ENCODE measurements at regions not wholly inside any gene's neighbourhood (a gene's known extent, or its start where the extent isn't known, plus 50 kb on each side); places are given as distances from the start of the nearest gene placed in this dataset.

DNA sequence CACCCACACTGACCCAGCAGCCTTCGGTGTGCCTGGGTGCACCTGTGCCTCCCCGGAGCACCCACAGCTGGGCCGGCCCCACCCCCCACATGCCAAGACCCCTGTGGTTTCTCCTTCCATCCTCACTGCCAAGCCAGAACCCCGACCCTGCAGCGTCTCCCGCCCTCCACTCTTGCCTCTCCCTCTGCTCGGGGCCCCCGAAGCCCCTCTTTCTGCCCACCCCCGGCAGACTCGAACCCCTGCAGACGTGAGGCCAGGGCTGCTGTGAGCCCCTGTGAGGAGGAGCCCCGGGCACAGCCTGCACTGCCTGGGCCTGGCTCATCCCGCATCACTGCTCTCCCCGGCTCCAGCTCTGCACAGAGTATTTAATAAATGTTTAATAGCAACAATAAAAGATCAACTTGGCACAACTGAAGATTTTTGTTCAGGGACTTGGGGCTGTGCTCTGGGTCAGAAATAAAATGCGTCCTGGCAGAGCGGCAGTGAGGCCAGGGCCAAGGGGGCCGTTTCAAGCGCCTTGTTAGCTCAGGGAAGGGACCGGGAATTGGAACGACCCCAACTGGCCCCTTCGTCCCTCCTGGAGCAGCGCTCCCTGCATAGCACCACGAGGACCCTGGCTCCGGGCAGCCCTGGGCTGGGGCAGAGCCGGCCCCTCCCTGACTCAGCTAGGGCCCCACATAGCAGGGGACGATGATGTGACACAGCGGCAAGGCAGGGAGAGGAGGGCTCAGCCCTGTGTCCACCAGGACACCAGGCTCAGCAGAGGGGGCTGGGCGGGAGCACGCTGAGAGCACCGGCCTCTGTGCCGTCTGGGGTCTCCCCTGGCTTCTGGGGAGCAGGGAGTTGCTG, 520.8 kb downstream of the BRD1 start:
- DNase-seq = no peak

DNA sequence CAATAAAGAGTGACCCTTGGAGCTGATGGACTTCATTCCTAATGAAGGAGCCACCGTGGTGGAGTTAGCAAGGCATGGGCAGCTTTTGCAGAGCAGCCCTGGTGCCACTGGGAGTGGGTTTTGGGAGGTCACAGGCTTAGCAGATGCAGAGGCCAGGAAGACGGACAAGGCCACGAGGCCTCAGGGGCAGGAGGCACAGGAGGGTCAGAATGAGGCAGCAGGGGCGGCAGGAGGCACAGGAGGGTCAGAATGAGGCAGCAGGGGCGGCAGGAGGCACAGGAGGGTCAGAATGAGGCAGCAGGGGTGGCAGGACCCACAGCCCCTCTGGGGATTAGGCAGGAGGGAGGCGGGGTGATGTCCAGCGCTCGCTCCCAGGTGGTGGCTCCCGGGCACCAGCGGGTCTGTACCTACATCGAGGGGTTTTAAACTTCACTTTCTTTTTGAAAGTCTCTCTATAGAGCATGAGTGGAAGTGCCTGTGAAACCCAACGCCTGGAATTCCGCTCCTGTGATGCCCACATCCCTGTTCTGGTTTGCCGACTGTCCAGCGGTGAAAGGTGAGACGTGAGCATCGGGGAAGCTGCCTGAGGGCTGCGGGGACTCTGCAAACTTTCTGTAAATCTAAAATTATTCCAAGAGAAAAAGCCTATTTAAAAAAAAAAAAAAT, 521.6 kb downstream of the BRD1 start:
- DNase-seq = no peak

DNA sequence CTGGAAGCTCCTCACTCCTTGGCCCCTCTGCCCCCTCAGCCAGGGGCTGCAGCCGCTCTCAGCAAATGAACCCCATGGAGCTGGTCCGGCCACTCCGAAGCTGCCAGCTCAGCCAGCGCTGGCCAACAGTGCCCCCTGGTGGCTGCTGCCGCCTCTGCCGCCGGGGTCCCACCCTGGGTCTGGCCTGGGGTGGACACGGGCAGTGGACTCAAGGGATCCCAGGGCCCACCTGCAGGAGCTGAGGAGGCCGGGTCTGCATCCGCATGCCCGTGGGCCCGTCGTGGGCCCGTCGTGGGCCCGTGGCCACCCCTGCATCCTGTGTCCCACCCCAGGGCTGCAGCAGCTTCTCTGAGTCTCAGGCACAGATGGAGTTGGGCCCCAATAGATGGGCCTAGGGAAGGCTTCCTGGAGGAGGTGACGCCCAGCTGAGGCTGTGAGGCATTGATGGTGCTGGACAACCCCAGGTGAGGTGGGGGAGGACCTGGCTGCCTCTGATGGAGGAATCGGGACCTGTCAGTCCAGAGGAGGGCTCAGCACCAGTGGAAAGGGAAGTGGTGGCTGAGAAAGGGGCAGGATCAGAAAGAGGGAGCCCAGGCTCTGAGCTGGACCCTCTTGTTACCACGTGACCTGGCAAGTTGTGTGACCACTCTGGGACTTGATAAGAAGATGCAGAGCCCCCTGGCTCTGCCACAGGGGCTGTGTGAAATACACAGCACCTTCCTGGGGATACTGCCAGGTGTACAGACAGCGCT, 522.3 kb downstream of the BRD1 start:
- DNase-seq = peak; percentile 74

DNA sequence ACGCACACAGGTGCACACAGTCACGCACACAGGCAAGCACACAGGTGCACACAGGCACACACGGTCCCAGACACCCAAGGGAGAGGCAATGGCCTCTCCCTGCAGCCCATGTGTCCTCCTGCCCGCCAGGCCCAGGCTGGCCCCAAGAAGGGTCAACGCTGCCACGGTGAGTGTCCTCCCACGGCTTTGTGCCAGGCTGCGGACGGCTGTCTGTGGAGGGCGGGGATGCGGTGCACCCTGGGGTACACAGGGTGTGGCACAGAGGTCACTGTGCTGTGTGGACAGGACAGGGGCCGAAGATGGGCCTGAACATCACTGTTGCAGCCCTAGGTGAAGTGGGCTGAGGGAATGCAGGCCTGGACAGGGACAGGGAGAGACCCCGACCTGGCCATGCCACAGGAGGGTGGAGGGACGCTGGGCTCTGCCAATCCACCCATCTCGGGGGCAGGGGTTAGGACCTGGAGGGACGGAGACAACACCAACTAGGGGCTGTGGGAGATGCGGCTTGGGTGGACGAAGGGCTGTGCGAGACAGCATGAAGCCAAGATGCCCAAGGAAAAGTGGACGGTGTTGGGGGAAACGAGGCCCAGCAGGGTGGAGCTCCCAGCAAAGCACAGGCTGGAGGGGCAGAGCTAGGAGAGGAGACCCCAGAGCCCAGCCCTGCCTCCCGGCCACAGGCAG, 523.8 kb downstream of the BRD1 start:
- no peak for DNase-seq

DNA sequence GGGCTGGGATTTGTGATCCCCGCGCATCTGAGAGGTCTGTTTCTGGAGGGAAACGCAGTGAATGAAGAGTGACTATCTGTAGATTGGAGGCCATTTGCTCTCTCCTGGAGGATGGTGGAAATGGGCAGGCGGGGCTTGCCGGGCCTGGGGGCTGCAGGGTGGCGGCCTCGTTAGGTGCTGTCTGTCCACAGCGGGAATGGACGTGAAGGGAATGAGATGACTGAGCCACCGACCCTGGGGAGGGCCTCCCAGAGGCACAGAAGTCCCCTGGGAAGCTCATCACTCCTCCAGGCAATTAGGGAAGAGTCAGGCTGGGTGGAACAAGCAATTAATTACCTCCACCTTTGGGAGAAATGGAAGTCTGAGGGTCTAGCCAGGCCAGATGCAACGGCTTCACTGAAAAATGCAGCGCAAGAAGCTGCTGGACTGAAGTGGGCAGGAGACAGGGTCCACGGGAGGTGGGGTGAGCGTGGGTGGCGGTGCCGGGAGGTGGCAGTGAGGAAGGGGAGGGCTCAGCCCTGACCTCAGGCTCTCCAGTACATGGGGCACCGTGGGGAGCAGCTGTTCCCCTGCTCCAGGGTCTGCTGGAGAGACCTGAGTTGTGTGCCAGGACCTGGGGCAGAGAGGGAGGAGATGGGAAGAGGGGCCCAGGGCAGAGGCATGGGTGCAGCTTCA, 524.5 kb downstream of the BRD1 start:
- no peak for DNase-seq

DNA sequence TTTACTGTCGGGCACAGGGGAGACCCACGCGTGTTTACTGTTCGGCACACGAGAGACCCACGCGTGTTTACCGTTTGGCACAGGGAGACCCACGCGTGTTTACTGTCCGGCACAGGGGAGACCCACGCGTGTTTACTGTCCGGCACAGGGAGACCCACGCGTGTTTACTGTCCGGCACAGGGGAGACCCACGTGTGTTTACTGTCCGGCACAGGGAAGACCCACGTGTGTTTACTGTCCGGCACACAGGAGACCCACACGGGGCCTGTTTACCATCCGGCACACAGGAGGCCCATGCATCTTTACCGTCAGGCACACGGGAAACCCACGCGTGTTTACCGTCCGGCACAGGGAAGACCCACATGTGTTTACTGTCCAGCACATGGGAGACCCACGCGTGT, 525.1 kb downstream of the BRD1 start:
- DNase-seq = no peak

DNA sequence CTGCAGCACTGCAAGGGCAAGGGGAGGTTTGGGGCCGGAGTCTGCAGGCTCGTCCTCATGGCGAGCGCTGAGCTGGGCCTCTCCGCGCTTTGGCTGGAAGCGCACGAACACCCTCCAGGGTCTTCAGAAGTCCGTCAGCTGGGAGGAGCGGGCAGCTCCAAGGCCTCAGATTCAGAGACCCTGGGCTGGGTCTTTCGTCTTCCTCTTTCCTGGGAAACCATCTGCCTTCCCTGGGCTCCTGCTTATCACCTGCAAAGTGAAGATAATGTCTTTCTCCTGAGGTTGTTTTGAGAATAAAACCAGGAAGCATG, 525.6 kb downstream of the BRD1 start:
- no peak for DNase-seq

DNA sequence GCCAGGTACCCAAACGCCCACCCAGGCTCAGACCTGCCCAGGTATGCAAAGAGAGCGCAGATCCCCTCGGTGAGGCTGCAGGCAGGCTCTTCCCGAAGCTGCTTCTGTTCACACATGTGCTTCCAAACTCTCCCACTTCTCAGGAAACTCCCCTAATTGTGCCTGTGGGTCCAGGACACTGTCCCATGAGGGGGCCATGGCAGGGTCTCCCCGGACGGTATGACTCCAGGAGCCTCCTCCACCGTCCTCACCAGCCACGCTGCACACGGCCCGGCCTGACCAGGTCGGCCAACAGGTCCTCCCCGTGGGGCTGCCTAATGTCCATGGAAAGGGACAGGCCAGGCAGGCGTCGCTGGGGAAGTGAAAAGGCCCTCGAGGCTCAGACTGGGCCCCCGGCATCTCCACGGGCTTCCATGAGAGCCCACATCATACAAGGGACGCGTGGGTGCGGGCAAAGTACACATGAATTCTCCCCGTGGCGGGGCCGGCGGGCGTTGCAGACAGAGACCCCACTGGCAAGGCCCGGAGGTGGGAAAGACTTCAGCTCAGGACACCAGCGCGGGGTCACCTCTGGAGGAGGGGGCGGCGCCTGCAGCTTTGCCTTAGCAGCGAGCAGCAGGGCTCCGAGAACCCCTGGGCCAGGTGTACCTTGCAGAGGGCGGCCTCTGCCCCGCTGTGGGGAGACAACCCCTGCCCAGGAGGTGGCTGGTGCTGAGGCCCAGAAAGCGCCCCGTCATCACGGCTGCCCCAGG, 526.1 kb downstream of the BRD1 start:
- no peak for DNase-seq

DNA sequence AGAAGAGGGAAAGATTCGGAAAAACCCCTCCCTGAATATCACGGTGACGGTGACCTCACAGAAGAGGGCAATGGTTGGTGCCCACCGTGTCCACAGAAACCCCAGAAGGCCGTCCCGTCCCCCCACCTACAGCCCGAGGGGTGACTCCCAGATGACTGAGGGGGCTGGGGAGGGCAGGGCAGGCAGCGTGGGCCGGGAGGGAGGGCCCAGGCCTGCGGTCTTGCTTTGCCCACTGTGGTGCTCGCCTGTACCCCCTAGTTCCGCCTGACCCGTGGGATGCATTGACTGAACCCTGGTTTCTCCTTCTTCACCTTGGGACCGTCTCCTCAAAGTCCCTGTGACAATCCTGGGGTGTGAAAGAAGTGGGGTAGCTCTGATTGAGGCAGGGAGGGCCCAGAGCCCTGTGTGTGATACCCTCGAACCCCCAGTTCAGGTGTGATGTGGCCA, 526.7 kb downstream of the BRD1 start:
- DNase-seq = no peak

DNA sequence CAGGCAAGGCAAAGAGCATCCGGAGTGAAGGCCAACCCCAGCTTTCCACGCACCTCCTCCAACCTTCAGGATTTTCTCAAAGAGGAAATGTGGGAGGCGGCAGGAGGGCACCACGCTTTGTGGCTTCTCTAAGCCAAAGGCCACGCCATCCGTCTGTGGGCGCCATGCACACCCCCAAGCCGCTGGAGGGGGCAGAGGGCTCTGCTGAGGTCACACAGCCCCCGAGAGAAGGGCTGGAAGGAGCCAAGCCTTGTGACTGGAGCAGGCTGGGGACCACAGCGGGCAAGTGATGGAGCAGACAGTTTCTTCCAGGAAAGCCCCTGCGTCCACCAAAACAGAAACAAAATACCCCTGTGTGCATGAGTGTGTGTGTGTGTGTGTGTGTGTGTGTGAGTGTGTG, 527.4 kb downstream of the BRD1 start:
- no peak for DNase-seq

DNA sequence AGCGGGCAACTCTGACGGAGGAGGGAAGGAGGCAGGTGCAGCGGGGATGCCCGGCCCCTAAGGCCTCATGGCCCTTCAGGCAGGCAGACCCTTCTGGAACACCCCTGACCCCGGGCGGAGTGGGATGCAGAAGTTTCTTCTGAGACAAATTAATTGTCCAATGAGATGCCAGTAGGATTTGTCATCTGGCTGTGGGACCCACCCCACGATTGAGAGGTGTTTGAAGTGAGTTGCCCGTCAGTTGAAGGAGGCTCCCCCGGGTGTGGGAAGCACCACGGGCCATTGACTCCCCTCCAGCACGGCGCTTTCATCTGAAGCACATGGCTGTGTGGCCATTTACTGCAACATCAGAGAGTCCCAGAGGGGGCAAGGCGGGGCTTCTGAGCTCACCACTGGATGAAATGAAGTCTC, 527.8 kb downstream of the BRD1 start:
- no peak for DNase-seq

DNA sequence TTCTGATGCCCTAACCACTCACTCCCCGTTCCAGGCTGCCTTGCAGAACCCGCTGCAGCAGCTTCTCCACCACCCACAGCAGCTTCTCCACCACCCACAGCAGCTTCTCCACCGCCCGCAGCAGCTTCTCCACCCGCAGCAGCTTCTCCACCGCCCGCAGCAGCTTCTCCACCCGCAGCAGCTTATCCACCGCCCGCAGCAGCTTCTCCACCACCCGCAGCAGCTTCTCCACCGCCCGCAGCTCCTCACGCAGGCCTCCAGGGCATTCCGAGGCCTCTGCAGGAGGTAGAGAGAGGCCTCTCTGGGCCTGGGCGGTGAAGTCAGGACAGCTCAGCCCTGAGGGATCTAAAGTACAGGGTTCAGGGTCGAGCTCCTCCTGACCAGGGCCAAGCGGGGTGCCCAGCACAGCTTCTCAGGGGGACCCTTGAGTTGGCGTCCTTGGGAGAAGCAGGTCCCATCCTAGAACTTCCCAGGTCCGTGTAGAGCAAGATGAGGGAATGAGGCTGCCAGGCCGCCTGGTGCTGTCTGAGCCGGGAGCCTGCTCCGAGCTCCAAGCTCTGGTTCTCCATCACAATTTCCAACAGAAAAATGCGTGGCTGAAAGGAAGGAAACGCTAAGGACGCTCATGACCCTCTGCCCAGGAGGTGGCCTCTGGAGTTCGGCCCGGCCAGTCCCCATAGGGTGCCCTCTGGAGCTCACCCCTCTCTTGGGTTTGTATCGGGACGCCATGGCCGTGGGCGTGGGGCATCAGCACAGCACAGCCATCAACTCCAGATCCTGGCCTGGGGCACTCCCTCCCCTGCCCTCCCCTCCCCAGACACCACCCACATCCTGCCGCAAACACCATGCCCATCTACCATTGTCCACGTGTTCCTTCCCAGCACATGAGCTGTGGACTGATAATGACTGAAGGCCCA, 528.6 kb downstream of the BRD1 start:
- no peak for DNase-seq

DNA sequence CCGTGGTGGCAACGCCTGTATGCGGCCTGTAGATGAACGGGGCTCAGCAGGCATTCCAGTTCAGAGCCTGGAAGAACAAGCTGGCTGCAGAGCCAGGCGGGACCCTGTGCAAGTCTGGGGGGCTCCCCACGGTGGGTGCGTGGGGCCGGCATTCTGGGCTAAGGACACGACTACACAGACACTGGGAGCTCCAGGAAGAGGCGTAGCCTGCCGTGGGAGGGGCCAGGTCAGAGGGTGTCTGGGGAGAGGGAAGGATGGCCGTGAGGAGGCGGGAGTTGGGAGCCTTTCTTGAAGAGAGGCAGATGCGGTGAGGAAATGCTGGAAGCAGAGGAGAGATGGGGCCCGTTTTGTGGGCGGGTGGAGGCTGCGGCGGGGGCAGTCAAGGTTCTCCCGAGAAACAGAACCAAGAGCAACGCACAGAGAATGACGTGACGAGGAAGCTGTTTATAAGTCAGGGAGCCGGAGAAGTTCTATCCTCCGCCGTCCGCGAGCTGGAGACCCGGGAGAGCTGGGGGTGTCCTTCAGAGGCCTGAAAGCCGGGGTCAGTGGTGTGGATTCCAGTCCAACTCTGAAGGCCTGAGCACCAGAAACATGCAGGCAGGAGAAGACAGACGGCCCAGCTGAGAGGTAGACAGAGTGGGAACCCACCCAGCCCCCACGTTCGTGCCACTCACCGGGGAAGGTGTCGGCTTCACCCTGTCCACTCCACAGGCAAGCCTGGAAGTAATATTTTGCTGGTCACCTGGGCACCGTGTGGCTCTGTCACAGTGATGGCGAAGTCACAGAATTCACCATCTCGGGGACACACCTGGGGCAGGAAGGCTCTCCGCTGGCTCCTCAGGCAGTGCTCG, 529.6 kb downstream of the BRD1 start:
- no peak for DNase-seq

DNA sequence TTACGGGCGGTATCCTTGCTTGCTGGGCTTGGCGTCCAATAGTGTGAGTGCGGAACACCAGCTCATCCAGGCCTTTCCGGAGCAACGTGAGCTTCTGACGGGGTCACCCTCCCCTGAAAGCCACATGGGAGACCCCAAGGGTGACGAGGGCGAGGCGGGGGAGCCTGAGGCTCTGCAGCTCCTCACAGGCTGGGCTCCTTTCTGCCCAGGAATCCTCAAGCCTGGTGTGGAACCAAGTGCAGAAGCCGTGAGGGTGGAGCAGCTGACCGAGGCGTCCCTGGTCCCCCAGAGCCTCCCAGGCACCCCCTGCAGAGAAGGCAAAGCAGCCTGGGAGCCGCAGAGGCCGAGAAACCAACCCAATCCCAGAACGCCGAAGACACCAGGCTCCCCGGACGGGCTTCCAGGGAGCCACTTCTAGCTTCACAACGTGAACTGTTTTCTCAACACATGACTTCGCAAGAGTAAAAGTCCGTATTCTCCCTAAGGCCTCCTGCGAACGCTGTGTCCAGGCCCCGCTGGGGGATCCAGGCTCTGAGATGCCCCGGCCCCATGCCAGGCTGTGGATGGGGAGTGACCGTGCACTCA, 530.3 kb downstream of the BRD1 start:
- no peak for DNase-seq

DNA sequence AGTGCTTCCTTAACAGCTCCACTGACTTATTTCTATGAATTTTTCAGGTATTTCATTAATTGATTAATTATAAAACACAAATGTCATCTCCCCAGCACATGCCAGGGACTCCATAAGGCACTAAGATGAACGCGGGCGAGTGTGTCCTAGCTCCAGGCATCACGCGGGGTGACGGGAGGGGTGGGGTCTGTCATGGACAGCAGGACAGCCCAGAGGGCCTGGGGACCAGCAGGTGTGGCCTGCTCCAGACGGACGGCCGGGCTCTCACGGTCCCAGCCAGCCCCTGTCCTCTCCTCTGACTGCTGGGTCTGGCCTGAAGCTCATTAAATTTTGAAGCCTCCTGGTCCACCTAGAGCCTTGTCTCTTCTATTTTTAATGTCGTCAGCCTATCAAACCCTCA, 531.1 kb downstream of the BRD1 start:
- DNase-seq = no peak

DNA sequence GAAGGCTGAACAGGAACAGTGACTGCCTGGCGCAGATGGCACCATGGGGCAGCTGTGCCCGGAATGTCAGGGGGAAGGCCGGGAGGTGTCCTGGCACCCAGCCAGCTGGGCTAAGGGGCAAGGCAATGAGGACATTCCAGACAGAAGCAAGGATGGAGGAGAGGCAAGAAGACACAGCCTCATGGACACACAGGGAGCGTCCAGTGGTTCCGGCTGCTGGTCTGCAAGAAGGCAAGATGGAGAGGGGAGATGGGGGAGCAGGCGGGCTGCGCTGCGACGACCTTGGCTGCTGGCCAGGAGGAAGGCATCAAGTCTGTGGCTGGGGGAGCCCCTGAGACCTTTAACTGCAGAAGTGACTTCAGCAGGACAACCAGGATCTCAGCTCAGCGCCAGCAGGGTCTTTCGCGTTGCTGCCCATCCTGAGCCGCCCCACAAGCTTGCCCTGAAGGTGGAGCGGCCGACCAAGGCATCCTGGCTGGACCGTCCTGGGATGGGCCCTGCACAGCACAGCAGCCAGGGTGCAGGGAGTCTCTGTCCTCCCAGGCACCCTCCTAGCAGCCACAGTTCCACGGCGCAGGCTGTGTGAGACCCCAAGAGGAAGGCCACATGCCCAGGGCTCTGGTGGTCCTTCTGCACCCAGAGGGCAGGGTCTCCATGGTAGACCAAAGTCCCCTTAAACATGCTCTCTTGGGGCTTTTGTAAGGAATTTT, 531.7 kb downstream of the BRD1 start:
- DNase-seq = no peak

DNA sequence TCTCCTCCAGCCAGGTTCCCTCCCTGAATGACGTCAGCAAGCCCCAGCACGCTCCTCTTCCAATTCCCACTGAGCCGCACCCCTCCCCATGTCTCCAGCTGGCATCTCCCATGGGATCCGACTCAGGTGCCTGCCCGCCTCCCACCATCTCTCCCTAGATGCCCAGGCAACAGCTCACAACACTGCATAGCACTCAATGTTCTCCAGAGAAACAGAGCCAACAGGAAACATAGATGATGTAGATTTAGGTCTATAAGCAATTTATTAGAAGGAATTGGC, 532.3 kb downstream of the BRD1 start:
- no peak for DNase-seq

DNA sequence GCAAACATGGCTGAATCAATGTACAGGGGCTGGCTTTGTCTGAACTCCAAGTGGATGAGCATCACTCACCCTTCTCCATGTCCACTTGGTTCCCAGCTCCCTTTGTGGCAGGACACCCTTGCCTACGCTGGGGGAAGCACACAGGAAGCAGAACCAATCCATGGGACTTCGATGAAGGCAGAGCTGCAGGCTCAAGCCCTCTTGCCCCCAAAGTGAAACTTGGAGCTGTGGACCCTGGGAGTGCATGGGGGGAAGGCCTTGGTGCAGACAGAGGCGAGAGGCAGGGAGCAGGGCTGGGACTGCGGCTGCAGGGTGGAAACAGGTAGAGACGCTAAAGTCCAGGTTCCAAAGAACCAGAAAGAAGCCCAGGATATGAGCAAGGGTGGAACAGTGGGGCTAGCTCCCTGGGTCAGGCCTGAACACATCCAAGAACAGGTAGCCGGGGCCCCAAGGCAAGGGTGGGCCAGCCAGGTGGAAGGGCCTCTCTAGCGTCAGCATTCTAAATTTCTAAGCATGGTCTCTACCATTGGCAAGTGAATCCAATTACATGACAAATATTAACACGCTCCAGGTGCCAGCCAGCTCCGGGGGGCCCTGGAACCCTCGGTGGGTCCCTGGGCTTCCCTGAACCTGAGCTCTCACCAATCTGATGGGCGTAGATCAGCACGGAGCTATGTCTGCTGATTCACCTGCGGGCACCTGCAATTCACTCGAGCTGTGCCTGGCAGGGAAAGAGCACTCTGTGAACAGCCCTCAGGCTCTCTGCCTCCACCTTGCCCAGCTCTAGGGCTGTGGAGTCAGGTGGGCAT, 532.8 kb downstream of the BRD1 start:
- DNase-seq = no peak
